ENCODE measurements at regions not wholly inside any gene's neighbourhood (a gene's known extent, or its start where the extent isn't known, plus 50 kb on each side); places are given as distances from the start of the nearest gene placed in this dataset.

- no peak overlapping the region for H3K4me3 ChIP-seq (replicated peaks; ENCODE audit: low read depth, low read length)
- TF ChIP-seq, protein P1, sequence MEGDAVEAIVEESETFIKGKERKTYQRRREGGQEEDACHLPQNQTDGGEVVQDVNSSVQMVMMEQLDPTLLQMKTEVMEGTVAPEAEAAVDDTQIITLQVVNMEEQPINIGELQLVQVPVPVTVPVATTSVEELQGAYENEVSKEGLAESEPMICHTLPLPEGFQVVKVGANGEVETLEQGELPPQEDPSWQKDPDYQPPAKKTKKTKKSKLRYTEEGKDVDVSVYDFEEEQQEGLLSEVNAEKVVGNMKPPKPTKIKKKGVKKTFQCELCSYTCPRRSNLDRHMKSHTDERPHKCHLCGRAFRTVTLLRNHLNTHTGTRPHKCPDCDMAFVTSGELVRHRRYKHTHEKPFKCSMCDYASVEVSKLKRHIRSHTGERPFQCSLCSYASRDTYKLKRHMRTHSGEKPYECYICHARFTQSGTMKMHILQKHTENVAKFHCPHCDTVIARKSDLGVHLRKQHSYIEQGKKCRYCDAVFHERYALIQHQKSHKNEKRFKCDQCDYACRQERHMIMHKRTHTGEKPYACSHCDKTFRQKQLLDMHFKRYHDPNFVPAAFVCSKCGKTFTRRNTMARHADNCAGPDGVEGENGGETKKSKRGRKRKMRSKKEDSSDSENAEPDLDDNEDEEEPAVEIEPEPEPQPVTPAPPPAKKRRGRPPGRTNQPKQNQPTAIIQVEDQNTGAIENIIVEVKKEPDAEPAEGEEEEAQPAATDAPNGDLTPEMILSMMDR (IDR thresholded peaks at IDR 0.05; ENCODE audit: low read depth, low read length, missing control alignments), result no peak
- DNase-seq (ENCODE audit: extremely low read depth, low read depth), result no peak
Measured at GRCh38 chr12:42683266-42683665, 93.7 kb upstream of the PRICKLE1 start.

- peak; percentile 17 for DNase-seq (ENCODE audit: extremely low read depth, low read depth)
- TF ChIP-seq, protein P1 (IDR thresholded peaks at IDR 0.05; ENCODE audit: low read depth, low read length, missing control alignments), result no peak
- H3K4me3 ChIP-seq (replicated peaks; ENCODE audit: low read depth, low read length), result no peak overlapping the region
Measured at GRCh38 chr12:42679466-42679865, 89.9 kb upstream of the PRICKLE1 start.

- no peak for DNase-seq (ENCODE audit: extremely low read depth, low read depth)
- TF ChIP-seq, protein P1 (IDR thresholded peaks at IDR 0.05; ENCODE audit: low read depth, low read length, missing control alignments), result no peak
- no peak overlapping the region for H3K4me3 ChIP-seq (replicated peaks; ENCODE audit: low read depth, low read length)
Measured at GRCh38 chr12:42677461-42677860, 87.9 kb upstream of the PRICKLE1 start.

DNA sequence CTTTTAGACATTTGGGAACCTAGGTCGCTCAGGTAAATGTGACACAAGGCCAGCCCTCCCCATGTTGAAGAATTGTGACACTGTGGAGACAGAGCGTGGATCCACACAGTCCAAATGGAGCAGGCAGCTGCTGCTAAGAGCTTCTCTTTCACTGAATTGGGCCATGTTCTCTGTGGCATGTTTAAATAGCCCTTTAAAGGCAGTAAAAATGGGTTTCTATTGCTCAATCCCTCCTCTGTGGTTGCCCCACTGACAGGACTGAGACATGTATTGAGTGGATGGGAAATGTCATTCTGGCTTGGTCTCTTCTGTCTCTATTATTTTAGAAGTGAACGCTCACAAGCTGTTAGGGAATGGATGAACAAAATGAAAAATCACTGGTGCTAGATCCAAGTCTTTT, 84.0 kb upstream of the PRICKLE1 start:
- DNase-seq (ENCODE audit: extremely low read depth, low read depth), result no peak
- no peak overlapping the region for H3K4me3 ChIP-seq (replicated peaks; ENCODE audit: low read depth, low read length)
- TF ChIP-seq, protein P1 (IDR thresholded peaks at IDR 0.05; ENCODE audit: low read depth, low read length, missing control alignments), result no peak

- TF ChIP-seq, protein P1 (IDR thresholded peaks at IDR 0.05; ENCODE audit: low read depth, low read length, missing control alignments), result no peak
- no peak overlapping the region for H3K4me3 ChIP-seq (replicated peaks; ENCODE audit: low read depth, low read length)
- no peak for DNase-seq (ENCODE audit: extremely low read depth, low read depth)
Measured at GRCh38 chr12:42670719-42671118, 81.2 kb upstream of the PRICKLE1 start.

- TF ChIP-seq, protein P1 (IDR thresholded peaks at IDR 0.05; ENCODE audit: low read depth, low read length, missing control alignments), result no peak
- no peak for DNase-seq (ENCODE audit: extremely low read depth, low read depth)
- H3K4me3 ChIP-seq (replicated peaks; ENCODE audit: low read depth, low read length), result no peak overlapping the region
Measured at GRCh38 chr12:42669553-42669952, 80.0 kb upstream of the PRICKLE1 start.

DNA sequence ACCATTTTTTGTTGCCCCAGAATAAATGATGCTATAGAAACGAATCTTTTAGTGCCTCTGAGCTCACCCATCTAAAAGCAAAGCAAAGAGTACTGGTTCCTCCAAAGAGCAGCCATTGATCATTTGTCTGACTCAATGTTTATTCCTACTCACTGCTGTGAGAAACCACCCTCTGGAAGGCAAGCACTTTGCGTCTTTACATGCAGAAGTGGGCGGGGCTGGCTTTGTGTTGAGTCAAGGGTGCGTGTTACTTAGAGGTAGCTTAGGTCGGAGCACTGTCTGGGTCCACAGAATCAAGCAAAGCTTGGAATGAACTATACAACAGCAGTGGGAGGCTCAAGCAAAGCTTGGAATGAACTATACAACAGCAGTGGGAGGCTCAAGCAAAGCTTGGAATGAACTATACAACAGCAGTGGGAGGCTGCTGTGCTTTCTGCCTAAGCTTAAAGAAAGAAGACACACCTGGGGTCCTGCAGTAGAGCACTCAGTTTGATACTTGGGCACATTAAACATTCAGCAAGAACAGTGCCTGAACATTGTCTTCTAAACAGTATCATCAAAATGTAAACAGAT, 77.2 kb upstream of the PRICKLE1 start:
- TF ChIP-seq, protein P1 (IDR thresholded peaks at IDR 0.05; ENCODE audit: low read depth, low read length, missing control alignments), result no peak
- DNase-seq (ENCODE audit: extremely low read depth, low read depth), result no peak
- no peak overlapping the region for H3K4me3 ChIP-seq (replicated peaks; ENCODE audit: low read depth, low read length)
